SK-N-SH (cell line): ENCODE measurements at regions not wholly inside any gene's neighbourhood (a gene's known extent, or its start where the extent isn't known, plus 50 kb on each side); places are given as distances from the start of the nearest gene placed in this dataset.

ENCODE experiments used
- CTCF ChIA-PET: fragments of 300-600, 350-600 bp; formaldehyde crosslinking; extraction: SDS; loops from one replicate; lab custom pipeline; 2021; lab: Yijun Ruan, JAX
- POLR2A ChIA-PET: fragments of 350-600 bp; sonication (Branson Sonifier 250); formaldehyde crosslinking; extraction: SDS; loops from one replicate; lab custom pipeline; 2020; ENCODE audit warnings: antibody characterized with exemption, inconsistent platforms; lab: Yijun Ruan, JAX
- DNase-seq: peaks from one replicate; pipeline ENCODE4 v3.0.0; 2012
- H2AFZ ChIP-seq: fragments of 200-600 bp; sonication (generic); 2 replicates; pipeline ENCODE4 v1.8.1; 2016; ENCODE audit warnings: antibody characterized with exemption, mild to moderate bottlenecking, low read depth
- H3F3A ChIP-seq: fragments of 200-600 bp; sonication (generic); replicated peaks from 2 replicates; pipeline ENCODE3; 2016; ENCODE audit warnings: antibody characterized with exemption, mild to moderate bottlenecking; ENCODE audit not compliant: insufficient read depth
- H3K27ac ChIP-seq, 2 experiments: fragments of 200-500 bp in 1 of 2; fragments of 200-600 bp in 1 of 2; sonication (Bioruptor generic) in 1 of 2; sonication (generic), shearing (Covaris generic) in 1 of 2; 2 replicates each; pipeline versions ENCODE4 v1.5.1 to v1.6.1; 2014 to 2016; ENCODE audit warnings: low read depth in 2 of 2, inconsistent platforms in 1 of 2, low read length in 1 of 2, mild to moderate bottlenecking in 1 of 2, mixed read lengths in 1 of 2
- H3K27me3 ChIP-seq: fragments of 200-600 bp; sonication (generic), shearing (Covaris generic); 2 replicates; pipeline ENCODE4 v1.6.1; 2016; ENCODE audit warnings: mixed run types; ENCODE audit not compliant: insufficient read depth
- H3K36me3 ChIP-seq, 2 experiments: fragments of 200-500 bp in 1 of 2; fragments of 200-600 bp in 1 of 2; sonication (Bioruptor generic) in 1 of 2; sonication (generic) in 1 of 2; replicated peaks in 1 of 2; 2 replicates each; pipeline versions ENCODE3 to v1.5.1; 2014 to 2016; ENCODE audit warnings: low read length in 1 of 2, mild to moderate bottlenecking in 1 of 2; ENCODE audit not compliant: insufficient read depth in 2 of 2, control insufficient read depth in 1 of 2
- H3K4me1 ChIP-seq, 2 experiments: fragments of 200-500 bp in 1 of 2; fragments of 200-600 bp in 1 of 2; sonication (Bioruptor generic) in 1 of 2; sonication (generic), shearing (Covaris generic) in 1 of 2; 2 replicates each; pipeline versions ENCODE4 v1.5.1 to v1.6.1; 2014 to 2016; ENCODE audit warnings: low read depth in 1 of 2, low read length in 1 of 2, mixed run types in 1 of 2; ENCODE audit not compliant: insufficient read depth in 2 of 2, control insufficient read depth in 1 of 2
- H3K4me2 ChIP-seq: fragments of 200-600 bp; sonication (generic), shearing (Covaris generic); 2 replicates; pipeline ENCODE4 v1.6.1; 2017; ENCODE audit warnings: mixed run types
- H3K4me3 ChIP-seq, 2 experiments: fragments of 200-500 bp in 1 of 2; fragments of 200-600 bp in 1 of 2; sonication (Bioruptor generic) in 1 of 2; sonication (generic), shearing (Covaris generic) in 1 of 2; 2 replicates each; pipeline versions ENCODE4 v1.5.1 to v1.8.1; 2014 to 2016; ENCODE audit warnings: low read depth in 2 of 2, inconsistent platforms in 1 of 2, low read length in 1 of 2, mild to moderate bottlenecking in 1 of 2, mixed read lengths in 1 of 2, moderate library complexity in 1 of 2
- H3K79me2 ChIP-seq: fragments of 200-600 bp; sonication (generic); 2 replicates; pipeline ENCODE4 v1.8.1; 2017; ENCODE audit warnings: mild to moderate bottlenecking; ENCODE audit not compliant: insufficient read depth
- H3K9ac ChIP-seq: fragments of 200-600 bp; sonication (generic); 2 replicates; pipeline ENCODE4 v1.6.1; 2017; ENCODE audit warnings: mixed run types
- H3K9me2 ChIP-seq: fragments of 200-600 bp; sonication (generic); 2 replicates; pipeline ENCODE4 v1.6.1; 2017; ENCODE audit warnings: mixed run types
- H3K9me3 ChIP-seq: fragments of 200-600 bp; sonication (generic); 2 replicates; pipeline ENCODE4 v1.6.1; 2017; ENCODE audit warnings: mixed run types, mild to moderate bottlenecking, moderate library complexity
- H4K20me1 ChIP-seq: fragments of 200-600 bp; sonication (generic); 2 replicates; pipeline ENCODE4 v1.6.1; 2017; ENCODE audit warnings: mild to moderate bottlenecking, mixed run types; ENCODE audit not compliant: insufficient read depth
- ELF1 ChIP-seq: IDR thresholded peaks from 2 replicates; pipeline ENCODE4 v1.4.0; 2012
- EP300 ChIP-seq, 2 experiments: IDR thresholded peaks; 2 replicates each; pipeline versions ENCODE4 v1.4.0 to v1.6.1; 2012; ENCODE audit warnings: borderline replicate concordance in 1 of 2, low read depth in 1 of 2, low read length in 1 of 2
- JUND ChIP-seq: IDR thresholded peaks from 2 replicates; pipeline ENCODE4 v1.4.0; 2012
- MAX ChIP-seq: IDR thresholded peaks from 2 replicates; pipeline ENCODE4 v1.4.0; 2012; ENCODE audit warnings: low read depth
- MXI1 ChIP-seq: IDR thresholded peaks from 2 replicates; pipeline ENCODE4 v1.6.1; 2012; ENCODE audit warnings: mild to moderate bottlenecking, low read depth, low read length, improper control_type of control experiment
- POLR2AphosphoS5 ChIP-seq: IDR thresholded peaks from 2 replicates; pipeline ENCODE4 v1.6.1; 2012; ENCODE audit warnings: low read depth, low read length
- RAD21 ChIP-seq: IDR thresholded peaks from 2 replicates; pipeline ENCODE4 v1.6.1; 2012; ENCODE audit warnings: mild to moderate bottlenecking, low read length
- RXRA ChIP-seq: IDR thresholded peaks from 2 replicates; pipeline ENCODE4 v1.4.0; 2012; ENCODE audit warnings: low read depth, mild to moderate bottlenecking, borderline replicate concordance
- SIN3A ChIP-seq: IDR thresholded peaks from 2 replicates; pipeline ENCODE4 v1.6.1; 2012; ENCODE audit warnings: low read depth, mild to moderate bottlenecking, low read length, moderate library complexity, borderline replicate concordance
- SMC3 ChIP-seq: IDR thresholded peaks from 2 replicates; pipeline ENCODE4 v1.6.1; 2012; ENCODE audit warnings: low read depth, low read length, improper control_type of control experiment
- TAF1 ChIP-seq: IDR thresholded peaks from 2 replicates; pipeline ENCODE4 v1.6.1; 2012; ENCODE audit warnings: low read depth, mild to moderate bottlenecking, low read length, moderate library complexity, borderline replicate concordance
- TCF12 ChIP-seq: IDR thresholded peaks from 2 replicates; pipeline ENCODE4 v1.4.0; 2012
- WGBS: methylation state at CpG from one replicate; pipeline ENCODE4 v1.1.6; 2017; ENCODE audit warnings: low lambda C conversion rate; 5-methylcytosine and 5-hydroxymethylcytosine counted together
- TF ChIP-seq, protein P1 (sequence below): fragments of 150-350 bp; IDR thresholded peaks from 2 replicates; pipeline ENCODE4 v1.6.1; 2017; ENCODE audit warnings: antibody characterized with exemption, low read length, low read depth, borderline replicate concordance
- TF ChIP-seq, protein P2 (sequence below): IDR thresholded peaks from 2 replicates; pipeline ENCODE4 v1.4.0; 2012; ENCODE audit warnings: low read depth, borderline replicate concordance
- TF ChIP-seq, protein P3 (sequence below): IDR thresholded peaks from 2 replicates; pipeline ENCODE4; 2012
- TF ChIP-seq, protein P4 (sequence below): IDR thresholded peaks from 2 replicates; pipeline ENCODE4 v1.6.1; 2012; ENCODE audit warnings: mild to moderate bottlenecking, low read depth, low read length, moderate library complexity

DNA sequence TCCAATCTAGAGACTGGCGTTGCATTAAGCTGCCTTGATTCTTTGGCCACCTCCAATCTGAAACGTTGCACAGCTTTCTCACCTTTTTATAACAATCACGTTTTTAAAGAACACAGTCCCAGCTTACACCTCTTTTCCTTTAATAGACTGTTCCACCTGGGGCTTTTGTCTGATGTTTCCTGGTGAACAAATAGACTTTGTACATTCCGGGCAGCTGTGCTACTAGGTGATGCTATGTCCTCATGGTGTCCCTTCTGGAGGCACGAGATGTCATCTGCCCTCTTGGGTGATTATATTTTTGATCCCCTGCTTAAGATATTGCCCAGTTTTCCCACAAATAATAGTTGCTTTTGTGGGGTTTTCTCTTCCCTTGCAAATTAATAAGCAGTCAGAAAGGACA, 225.5 kb downstream of the SOX9 start:
- H3K27ac ChIP-seq = no peak overlapping the region
- H2AFZ ChIP-seq = no peak overlapping the region
- peaks cover 5 to 23% of the 10 kb centered on the region in 2 experiments; a peak in 1 of 4 replicates for H3K4me1 ChIP-seq
- H3K79me2 ChIP-seq = no peaks in the 10 kb centered on the region
- no peaks in the 10 kb centered on the region for H3K9me3 ChIP-seq
- H3K36me3 ChIP-seq = no peaks in the 10 kb centered on the region
- no peaks in the 10 kb centered on the region for H3K9me2 ChIP-seq
- ChIA-PET POLR2A (interaction anchor here (0.7 kb wide), 1 partner anchor 76 kb away, joined by 5 read pairs; no protein-coding TSS in a partner anchor), CTCF (no interaction called here)
- DNase-seq = no peak
- H3K4me2 ChIP-seq = no peak overlapping the region
- no peaks in the 10 kb centered on the region for H3K27me3 ChIP-seq
- TF ChIP-seq SIN3A (no peak), MAX (no peak), RXRA (no peak), ELF1 (no peak), SMC3 (no peak), TCF12 (no peak), EP300 (IDR thresholded peaks at IDR 0.05; ENCODE audit: borderline replicate concordance in 1 of 2, low read depth in 1 of 2, low read length in 1 of 2) (no peak), MXI1 (no peak), TAF1 (no peak)
- TF ChIP-seq, protein P1, sequence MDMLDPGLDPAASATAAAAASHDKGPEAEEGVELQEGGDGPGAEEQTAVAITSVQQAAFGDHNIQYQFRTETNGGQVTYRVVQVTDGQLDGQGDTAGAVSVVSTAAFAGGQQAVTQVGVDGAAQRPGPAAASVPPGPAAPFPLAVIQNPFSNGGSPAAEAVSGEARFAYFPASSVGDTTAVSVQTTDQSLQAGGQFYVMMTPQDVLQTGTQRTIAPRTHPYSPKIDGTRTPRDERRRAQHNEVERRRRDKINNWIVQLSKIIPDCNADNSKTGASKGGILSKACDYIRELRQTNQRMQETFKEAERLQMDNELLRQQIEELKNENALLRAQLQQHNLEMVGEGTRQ = no peak
- no peak overlapping the region for H3K9ac ChIP-seq
- no peaks in the 10 kb centered on the region for H3F3A ChIP-seq
- H4K20me1 ChIP-seq = no peaks in the 10 kb centered on the region
- no peak overlapping the region for H3K4me3 ChIP-seq
- WGBS = 85% methylated on average over 5 of the region's 5 CpGs

DNA sequence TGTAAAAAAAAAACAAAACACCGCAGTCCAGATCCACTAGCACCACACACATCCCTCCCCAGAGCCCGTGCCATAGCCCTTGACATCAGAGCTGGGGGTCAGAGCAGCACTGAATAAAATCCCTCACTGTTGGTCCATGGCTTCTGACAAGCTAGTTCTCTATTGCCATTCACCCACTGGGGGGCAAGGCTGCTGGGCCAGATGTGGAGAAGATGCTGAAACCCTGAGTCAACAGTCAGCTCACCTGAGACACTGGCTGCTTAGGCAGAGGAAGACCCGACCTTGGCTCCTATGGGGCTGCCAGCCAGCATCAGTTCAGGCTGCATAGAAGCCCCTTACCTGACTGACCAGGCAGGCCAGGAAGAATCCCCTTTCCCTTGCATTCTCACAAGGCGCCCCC, 228.2 kb downstream of the SOX9 start:
- Histone ChIP-seq H3K27ac (peak overlapping the region in 1 of 2 experiments; percentile 31; a peak in 1 of 4 replicates), H3K4me1 (peaks cover 0 to 48% of the 10 kb centered on the region in 2 experiments; a peak in 2 of 4 replicates), H3K9ac (no peak overlapping the region), H4K20me1 (no peaks in the 10 kb centered on the region), H2AFZ (no peak overlapping the region), H3K4me3 (no peak overlapping the region), H3K9me2 (no peaks in the 10 kb centered on the region), H3F3A (no peaks in the 10 kb centered on the region), H3K36me3 (no peaks in the 10 kb centered on the region), H3K27me3 (no peaks in the 10 kb centered on the region), H3K9me3 (no peaks in the 10 kb centered on the region), H3K79me2 (no peaks in the 10 kb centered on the region), H3K4me2 (no peak overlapping the region)
- DNase-seq = peak; percentile 50
- POLR2A ChIA-PET = interaction anchor here (1.1 to 1.2 kb wide), 2 partner anchors 28 to 31 kb away, joined by 3 read pairs; no protein-coding TSS in a partner anchor
- CTCF ChIA-PET = interaction anchor here (1.0 to 2.1 kb wide), 9 partner anchors 14 to 875 kb away, joined by 3 to 8 read pairs (median 3); no protein-coding TSS in a partner anchor
- 68% methylated on average over 4 of the region's 4 CpGs for WGBS
- TF ChIP-seq, protein P2, sequence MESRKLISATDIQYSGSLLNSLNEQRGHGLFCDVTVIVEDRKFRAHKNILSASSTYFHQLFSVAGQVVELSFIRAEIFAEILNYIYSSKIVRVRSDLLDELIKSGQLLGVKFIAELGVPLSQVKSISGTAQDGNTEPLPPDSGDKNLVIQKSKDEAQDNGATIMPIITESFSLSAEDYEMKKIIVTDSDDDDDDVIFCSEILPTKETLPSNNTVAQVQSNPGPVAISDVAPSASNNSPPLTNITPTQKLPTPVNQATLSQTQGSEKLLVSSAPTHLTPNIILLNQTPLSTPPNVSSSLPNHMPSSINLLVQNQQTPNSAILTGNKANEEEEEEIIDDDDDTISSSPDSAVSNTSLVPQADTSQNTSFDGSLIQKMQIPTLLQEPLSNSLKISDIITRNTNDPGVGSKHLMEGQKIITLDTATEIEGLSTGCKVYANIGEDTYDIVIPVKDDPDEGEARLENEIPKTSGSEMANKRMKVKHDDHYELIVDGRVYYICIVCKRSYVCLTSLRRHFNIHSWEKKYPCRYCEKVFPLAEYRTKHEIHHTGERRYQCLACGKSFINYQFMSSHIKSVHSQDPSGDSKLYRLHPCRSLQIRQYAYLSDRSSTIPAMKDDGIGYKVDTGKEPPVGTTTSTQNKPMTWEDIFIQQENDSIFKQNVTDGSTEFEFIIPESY = no peak
- TF ChIP-seq SMC3 = no peak
- TF ChIP-seq, protein P3, sequence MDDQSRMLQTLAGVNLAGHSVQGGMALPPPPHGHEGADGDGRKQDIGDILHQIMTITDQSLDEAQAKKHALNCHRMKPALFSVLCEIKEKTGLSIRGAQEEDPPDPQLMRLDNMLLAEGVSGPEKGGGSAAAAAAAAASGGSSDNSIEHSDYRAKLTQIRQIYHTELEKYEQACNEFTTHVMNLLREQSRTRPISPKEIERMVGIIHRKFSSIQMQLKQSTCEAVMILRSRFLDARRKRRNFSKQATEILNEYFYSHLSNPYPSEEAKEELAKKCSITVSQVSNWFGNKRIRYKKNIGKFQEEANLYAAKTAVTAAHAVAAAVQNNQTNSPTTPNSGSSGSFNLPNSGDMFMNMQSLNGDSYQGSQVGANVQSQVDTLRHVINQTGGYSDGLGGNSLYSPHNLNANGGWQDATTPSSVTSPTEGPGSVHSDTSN = no peak
- no peak for TF ChIP-seq RAD21
- TF ChIP-seq, protein P1 = no peak
- TF ChIP-seq, protein P4, sequence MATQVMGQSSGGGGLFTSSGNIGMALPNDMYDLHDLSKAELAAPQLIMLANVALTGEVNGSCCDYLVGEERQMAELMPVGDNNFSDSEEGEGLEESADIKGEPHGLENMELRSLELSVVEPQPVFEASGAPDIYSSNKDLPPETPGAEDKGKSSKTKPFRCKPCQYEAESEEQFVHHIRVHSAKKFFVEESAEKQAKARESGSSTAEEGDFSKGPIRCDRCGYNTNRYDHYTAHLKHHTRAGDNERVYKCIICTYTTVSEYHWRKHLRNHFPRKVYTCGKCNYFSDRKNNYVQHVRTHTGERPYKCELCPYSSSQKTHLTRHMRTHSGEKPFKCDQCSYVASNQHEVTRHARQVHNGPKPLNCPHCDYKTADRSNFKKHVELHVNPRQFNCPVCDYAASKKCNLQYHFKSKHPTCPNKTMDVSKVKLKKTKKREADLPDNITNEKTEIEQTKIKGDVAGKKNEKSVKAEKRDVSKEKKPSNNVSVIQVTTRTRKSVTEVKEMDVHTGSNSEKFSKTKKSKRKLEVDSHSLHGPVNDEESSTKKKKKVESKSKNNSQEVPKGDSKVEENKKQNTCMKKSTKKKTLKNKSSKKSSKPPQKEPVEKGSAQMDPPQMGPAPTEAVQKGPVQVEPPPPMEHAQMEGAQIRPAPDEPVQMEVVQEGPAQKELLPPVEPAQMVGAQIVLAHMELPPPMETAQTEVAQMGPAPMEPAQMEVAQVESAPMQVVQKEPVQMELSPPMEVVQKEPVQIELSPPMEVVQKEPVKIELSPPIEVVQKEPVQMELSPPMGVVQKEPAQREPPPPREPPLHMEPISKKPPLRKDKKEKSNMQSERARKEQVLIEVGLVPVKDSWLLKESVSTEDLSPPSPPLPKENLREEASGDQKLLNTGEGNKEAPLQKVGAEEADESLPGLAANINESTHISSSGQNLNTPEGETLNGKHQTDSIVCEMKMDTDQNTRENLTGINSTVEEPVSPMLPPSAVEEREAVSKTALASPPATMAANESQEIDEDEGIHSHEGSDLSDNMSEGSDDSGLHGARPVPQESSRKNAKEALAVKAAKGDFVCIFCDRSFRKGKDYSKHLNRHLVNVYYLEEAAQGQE = no peak
- TF ChIP-seq POLR2AphosphoS5 = no peak
- TF ChIP-seq JUND = no peak
